ENCODE measurements at regions not wholly inside any gene's neighbourhood (a gene's known extent, or its start where the extent isn't known, plus 50 kb on each side); places are given as distances from the start of the nearest gene placed in this dataset.
A peak's percentile ranks its signal among the peaks of the same experiment; 100 is the strongest.

DNA sequence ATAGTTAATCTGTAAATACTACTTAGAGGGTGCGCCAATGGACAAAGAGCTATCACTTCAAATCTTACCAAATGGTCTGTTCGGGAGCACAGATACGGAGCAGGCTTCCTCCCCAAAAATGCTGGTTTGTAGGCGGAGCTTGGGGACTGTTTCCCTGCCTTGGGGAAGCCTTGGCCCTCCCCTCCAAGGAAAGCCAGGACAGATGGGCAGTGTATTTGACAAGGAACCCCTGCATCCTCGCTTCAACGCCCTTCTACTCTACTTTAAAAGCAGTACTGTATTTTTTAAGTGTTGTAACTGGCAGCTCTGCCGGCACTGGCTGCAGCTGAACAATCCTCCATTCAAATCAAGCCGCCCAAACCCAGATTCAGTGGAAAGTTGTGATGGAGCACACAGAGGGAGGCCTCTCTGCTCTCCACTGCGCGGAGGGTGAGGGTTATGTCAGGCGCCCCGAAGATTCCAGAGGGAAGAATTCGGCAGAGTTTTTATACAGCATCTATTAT is 83.1 kb upstream of the FNDC3B start:
- DNase-seq = no peak

DNA sequence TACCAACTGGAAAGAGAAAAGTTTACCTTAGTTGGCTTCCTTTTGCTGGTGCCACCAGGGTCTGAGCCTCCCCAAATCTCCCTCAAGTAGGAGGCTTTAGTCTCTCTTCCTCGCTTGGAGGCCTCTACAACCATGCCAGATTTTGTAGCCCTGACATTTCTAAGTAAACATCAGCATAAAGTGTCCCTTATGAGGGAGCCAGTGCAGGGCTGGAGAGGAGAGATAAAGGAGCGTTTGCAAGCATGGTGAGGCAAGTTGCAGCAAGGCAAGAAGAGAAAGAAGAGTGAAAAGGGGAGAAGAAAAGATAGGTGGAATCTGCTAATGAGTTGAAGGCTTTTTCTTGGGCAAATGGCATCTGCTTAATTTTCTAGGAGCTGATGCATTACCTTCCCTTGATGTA is 82.7 kb upstream of the FNDC3B start:
- DNase-seq = no peak

DNA sequence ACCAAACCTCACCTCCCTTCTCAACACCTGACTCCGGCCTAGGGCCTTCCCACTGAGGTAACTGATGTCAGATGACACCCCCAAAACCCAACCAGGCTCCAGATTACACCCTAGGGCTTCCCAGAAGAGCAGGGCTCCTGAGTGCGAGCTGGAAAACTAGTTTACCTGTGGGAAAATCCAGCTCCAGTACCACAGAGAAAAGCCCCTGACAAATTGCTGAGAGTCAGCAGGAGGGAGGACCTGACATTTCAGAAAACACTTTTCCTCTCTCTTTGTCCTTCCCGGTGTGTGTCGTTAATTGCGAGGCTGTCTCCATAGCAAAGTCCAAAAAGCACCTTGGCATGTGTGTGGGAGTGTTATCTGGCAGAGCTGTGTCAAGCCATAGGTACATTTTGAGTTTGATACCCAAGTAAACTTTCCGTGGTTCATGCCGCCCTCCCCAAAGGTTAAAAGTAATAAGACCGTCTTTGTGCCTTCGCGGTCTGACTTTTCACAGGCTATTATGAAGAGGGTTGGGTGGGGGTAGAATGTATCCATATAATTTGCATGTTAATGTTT is 79.8 kb upstream of the FNDC3B start:
- peak; percentile 79 for DNase-seq

DNA sequence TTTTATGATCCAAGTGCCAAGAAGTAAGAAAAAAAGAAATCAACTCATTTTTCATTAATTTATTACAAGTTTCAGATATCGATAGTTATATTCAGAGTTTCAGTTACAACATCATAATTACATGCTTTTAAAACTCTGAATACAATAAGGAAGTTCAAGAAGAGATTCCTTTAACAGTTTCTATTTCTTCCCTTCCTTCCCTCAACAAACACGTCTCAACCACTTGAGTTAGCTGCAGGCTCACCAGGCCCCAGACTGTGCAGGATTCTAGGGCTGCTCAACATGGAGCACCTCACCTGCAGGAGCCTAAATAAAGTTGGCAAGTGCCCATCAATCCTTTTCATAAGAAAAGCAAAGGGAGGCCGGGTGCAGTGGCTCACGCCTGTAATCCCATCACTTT is 79.2 kb upstream of the FNDC3B start:
- DNase-seq = no peak

DNA sequence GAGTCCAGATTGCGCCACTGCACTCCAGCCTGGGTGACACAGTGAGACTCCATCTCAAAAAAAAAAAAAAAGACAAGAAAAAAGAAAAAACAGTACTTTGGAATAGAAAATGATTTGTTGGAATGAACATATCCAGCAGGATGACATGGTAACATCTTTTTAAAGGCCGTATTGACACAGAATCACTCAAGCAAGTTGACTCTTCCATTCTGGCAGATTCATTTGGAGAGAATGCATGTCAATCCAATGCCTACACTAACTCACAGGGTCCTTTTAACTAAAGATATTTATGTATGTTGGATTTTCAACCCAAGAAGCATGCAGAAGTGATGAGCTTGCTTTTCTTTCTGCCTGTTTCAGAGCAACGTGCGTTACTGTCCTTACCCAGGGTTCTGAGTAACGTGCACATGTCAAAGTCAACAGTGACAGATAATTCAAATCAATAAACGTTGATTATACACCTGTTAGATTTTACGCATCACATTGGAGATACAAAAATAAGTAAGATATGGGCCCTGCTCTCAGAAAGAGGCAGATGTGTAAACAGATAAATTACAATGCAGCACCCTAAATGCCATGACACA is 77.1 kb upstream of the FNDC3B start:
- DNase-seq = no peak

DNA sequence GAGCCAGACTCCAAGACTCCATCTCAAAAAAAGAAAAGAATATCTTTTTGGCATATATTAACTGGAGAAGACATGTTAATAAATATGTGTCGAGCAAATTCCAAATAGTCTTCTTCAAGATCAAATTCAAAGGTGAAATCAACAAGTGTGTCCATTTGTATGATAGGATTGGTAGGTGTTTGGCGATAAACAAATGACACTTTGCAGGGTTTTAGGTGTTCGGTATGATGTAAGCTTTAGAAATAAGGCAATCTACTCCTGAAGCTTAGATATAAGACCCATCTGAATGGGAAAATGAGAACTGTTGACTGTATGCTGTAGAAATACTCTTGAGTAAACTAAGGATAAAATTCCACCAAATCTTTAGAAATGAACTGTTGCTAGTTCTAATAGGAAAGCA is 75.8 kb upstream of the FNDC3B start:
- no peak for DNase-seq

DNA sequence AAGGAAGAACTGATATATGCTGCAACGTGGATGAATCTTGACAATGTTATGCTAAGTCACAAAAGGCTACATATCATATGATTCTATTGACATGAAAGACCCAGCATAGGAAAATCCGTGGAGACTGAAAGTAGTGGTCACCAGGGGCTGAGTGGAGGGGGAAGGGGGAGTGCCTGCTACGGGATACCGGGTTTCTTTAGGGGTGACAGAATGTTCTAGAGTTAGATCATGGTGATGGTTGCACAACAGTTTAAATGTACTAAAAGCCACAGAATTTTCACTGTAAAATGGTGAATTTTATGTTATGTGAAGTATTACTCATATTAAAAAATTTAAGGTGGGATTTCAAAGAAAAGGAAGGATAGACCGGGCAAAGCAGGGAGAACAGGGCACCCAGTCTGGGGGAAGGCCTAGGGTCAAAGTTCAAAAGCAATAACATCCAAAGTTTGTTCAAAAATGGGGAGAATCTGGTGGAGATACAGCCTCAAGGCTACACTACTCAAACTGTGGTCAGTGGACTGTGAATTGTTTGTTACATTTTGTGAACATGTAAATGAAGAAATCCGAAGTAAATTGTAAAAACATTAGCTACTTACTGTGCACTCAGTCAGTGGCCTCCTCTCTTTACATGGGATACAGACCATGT is 74.2 kb upstream of the FNDC3B start:
- no peak for DNase-seq

DNA sequence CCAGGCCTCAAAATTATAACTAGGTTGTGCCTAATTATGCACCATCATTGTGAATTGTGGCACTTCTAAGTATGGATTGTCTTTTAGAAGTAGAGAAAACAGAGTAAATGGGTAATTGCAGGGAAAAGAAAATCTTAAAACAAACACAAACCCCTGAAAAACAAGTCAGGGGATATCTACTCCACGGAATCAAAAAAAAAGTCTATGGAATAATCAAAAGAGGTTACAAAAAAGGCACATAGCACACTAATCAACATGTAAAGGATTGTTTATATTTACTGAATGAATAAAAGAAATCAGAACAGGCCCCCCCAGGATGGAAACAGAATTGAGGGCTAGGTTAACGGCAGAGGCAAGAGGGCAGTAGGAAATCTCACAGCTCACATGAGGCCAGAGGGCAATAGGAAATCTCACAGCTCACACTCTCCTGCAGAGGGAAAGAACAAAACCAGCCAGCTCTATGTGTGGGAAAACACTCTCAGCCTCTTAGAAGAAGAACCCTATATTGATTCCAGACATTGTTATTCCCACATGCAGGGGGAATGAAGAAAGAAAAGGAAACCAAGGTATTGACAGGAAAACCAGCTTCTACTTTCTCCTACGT is 72.7 kb upstream of the FNDC3B start:
- DNase-seq = no peak

DNA sequence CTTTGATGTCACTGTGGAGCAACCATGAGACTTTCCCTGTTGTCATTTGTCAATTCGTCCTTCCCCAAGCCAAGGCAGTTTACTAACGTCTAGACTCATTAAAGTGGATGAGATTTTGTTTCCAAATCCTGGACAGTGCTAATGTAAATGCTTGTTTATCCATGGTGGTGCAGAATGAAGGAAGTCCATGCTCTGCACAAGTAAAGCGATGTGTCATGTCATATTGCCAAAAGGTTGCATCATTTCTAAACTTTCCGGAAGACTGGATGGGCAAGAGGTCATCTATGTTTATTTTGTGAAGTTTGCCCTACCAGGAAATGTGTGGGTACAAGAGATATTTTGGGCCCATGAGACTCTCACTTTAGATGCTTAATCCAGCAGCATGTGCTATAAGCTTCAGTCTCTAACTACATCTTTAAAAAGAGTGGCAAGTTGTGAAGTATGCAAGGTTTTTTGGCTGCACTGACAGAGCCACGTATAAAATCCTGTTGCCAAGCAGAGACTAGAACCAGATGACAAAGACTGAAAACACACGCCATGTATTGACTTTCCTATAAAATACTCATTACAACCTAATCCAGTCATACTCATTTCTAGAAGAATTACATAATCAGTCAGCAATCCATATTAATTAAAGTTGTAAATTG is 72.1 kb upstream of the FNDC3B start:
- no peak for DNase-seq

DNA sequence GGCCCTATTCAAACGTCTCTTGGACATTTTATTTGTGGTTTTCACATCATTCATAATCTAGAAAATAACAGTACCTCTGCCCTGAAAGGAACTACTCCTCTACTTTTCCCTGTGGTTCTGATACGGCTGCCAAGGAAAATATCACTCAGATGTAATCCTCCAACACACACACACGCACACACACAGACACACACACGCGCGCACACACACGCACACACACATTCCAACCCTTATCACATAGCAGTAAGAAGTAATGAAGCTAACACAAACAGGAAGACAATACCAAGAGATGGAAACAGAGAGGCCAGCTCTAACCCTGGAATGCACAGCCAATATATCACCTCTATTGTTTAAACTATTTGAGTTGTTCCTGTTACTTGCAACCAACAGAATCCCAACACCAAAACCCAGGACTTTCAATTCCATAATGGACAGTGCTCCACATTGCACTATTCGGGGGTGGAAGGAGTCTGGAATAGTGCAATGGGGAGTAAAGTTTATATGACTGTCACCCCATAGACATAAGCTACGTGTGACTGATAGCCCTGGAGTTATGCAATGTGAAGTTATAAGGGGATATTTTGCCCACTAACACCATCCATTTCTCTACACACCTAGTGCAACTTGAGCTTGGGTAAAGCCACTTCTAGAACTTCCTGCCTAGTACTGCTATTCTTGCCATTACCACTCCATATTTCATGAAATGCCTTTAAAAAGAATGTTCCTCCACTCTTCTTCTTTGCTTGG is 71.3 kb upstream of the FNDC3B start:
- DNase-seq = no peak

DNA sequence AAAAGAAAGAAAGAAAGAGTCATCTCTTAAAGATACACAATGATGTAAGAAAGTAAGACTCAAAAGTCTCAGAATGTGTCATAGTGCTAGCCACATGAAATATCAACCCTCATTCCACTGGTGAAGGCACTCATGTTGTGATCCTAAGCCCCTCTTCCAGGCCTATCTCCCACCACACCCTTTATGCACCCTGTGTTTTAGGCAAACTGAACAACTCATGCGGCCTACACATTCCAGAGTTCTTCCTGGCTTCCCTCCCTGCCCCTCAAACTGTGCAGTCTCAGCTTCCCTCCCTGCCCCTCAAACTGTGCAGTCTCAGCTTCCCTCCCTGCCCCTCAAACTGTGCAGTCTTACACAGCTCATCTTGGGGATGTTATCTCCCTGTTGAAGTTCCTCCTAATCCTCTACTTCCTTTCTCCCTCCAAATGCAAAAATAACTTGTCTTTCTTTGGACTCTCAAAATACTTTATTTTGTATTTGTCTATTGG is 69.0 kb upstream of the FNDC3B start:
- no peak for DNase-seq

DNA sequence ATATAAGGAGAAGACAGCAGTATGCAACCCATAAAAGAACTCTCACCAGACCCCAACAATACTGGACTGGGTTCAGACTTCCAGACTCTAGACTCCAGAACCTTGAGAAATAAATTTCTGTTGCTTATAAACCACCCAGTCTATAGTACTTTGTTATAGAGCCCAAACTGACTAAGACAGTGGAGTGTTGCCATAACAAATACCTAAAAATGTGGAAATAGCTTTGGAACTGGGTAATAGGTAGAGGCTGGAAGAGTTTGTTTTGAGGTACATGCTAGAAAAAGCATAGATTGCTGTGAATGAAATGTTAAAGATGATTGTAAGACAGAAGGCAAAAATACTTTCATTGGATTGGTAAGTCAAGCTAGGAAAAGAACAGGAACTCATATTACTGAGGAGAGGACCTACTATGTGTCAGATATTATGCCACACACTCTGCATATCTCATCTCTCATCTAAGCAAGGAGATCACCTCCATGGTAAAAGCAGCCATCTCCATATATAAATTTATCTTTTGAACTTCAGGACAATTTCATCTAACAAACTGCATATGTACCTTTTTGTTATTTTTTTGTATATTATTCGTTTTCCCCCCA is 67.4 kb upstream of the FNDC3B start:
- DNase-seq = no peak

DNA sequence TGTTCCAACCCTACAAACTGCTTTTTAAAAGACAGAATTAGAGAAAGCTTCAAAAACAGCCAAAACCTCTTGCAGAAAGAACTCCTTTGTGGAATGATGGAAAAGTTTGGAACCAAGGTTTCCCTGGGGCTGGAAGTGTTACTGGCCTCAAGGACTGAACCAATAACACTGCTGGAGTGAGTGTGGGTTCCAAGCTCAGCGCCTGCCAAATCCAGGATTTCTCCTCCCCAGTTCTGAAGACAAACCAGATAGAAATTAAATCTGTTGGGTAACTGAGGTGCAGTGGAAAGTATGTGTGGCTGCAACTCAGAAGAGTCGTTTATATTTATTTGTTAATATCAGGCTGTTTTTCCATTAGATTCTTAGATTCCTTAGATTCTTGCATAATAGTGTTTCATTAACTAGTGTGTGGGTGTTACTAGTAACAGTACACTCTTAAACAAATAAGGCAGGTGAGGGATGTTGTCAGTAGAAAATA is 66.5 kb upstream of the FNDC3B start:
- no peak for DNase-seq

DNA sequence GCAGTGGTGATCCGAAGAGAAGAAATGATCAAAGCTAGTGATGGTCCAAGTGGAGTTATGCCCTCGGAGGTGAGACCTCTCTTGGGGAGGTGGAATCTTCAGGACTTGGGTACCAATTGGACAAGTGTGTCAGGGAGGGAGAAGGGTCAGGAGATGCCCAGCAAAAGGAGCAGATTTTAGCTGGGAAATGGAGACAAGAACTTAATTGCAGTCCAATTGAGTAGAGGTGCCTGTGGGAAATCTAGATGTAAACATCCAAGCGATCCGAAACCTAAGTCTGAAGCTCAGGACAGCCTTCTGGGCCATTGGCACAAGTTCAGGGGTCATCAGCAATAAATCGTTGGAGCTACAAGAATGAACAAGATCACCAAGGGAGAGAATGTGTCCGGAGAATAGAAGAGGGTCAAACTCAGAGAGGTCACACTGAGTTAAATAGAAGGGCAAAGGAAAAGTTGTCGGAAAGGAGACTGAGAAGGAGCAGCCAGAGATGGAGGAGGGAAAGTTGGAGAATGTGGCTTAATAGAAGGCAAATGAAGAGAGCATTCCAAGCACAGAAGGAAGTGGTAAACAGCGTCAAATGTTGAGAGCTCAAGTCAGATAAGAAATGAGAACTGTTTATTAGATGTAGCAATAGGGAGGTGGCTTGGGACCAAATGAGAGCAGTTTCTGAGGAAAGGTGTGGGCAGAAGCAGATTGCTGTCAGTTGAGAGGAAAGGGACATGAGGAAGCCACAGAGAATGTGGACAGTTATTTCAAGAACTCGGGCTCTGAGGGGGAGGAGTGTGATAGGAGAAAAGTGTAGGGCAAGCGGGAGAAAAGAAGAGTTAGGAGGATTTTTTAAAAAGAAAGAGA is 64.2 kb upstream of the FNDC3B start:
- DNase-seq = no peak

DNA sequence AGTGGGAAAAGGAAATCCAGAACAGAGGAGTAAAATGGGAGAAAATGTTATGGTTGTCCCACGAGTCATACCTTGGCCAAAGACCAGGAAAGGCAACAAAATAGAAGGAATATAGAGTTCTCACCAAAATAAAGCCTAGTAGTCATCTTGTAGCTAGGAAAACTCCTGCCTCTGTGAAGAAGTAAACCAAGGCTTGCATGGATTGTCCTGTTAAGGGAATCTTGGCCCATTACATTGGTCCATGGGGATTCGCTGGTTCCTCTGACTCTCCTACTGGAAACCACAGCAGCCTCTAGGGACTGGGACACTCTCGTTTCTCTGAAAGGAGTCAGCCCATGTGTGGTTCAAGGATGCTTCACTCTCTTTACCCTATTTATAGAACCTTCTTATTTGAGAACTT is 62.9 kb upstream of the FNDC3B start:
- no peak for DNase-seq

DNA sequence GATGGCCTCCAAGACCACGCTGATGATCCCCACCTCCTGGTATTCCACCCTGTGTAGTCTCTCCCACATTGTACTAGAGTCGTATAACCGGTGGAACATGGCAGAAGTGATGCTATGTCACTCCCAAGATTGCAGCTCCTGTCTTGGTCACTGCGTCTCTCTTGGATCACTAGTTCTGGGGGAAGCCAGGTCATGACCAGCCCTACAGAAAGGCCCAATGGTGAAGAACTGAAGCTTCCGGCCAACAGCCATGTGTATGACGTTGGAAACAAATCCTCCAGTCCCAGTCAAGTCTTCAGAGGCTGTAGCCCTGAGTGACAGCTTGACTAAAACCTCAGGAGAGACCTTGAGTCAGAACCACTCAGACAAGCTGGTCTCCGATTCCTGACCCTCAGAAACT is 61.9 kb upstream of the FNDC3B start:
- no peak for DNase-seq

DNA sequence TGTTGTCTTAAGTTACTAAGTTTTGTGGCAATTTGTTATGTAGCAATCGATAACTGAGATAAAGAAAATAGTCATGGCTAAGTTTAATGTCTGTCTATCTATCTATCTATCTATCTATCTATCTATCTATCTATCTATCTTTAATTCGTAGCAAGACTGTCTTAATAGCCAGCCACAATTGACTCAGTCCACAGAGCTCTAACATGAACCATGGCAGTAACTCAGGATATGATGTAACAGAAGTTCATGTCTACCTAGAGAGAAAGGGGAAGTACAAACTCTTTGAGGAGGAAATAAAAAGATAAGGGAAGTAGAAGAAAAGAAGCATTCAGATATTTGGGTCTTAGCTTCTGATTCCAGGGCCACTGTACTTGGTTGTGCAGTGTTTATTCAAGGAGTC is 61.5 kb upstream of the FNDC3B start:
- no peak for DNase-seq

DNA sequence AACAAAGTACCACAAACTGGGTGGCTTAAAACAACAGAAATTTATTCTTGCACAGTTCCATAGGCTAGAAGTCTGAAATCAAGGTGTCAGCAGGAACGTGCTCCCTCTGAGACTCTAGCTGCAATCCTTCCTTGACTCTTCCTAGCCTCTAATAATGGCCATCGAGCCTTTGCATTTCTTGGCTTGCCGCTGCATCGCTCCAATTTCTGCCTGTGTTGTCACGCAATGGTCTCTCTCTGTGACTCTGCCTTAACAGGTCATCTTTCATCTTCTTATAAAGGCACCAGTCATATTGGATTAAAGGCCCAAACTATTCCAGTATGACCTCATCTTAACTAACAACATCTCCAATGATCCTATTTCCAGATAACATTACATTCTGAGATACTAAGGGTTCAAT is 61.0 kb upstream of the FNDC3B start:
- no peak for DNase-seq

DNA sequence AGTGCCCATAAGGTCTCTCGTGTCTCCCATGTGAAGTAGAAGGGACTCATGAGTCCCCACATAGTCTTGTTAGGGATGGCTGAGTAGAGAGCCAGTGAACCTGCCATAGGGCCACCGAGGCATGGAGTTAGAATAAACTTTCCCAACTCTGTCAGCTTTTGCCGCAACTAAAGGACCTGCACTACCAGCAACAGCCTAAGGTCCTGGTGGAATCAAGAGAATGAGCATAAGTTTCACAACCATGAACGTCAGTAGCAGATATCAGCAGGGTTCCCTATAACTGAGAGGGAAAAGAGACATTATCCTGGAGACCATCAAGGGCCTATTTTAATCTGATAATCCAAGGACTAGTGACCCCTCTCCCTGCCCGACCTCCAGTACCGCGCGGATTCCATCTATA is 60.3 kb upstream of the FNDC3B start:
- no peak for DNase-seq

DNA sequence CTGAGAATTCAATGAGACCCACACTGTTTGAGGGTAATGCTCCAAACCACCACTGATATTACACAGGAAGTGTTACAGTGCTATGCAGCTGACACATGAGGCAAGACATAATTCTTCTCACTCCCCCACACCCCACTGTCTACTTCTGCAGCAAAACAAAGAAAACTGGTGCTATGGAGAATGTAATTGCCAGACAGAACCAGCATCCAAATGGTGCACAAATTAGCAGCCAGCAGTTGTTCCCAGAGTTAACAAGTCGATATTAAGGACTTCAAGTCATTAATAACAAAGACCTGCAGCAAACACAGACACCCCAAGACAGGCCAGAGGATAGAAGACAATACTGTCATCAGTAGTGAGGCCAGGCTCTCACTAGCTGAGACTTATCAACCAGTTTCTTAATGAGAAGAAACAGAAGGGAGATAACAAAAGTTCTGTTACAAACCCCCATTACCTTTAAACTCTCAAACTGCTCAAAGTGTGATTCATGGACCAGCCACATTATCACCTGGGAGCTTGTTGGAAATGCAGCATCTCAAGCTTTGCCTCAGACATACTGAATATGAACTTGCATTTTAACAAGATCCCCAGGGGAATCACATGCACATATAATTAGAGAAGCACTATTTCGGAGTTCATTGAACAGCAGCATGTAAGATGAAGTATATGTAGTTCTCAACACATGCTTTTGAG is 58.7 kb upstream of the FNDC3B start:
- no peak for DNase-seq

DNA sequence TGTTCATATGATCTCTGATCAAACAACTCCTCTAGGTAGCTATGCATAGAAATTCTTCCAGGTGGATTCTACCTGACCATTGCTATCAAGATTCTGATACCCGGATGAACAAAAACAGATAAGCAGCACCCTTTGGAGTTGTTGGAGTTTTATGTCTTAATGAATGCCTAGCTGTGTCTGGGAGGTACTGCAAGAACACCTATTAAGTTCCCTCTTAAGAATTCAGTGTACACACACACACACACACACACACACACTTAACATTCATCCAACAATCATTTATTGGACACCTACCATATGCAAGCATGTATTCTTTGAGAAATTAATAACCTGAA is 58.1 kb upstream of the FNDC3B start:
- no peak for DNase-seq
